Breast epithelium (tissue), 3 donors: ENCODE measurements at regions not wholly inside any gene's neighbourhood (a gene's known extent, or its start where the extent isn't known, plus 50 kb on each side); places are given as distances from the start of the nearest gene placed in this dataset.

Experiments
- POLR2AphosphoS5 ChIP-seq, 3 donors: sonication (generic); formaldehyde crosslinking; IDR thresholded peaks; one replicate each; pipeline ENCODE4 v1.6.1; 2017; ENCODE audit warnings: antibody characterized with exemption in 3 of 3
- TF ChIP-seq, protein P1 (sequence below), 3 donors: fragments of 450-650 bp; IDR thresholded peaks; one replicate each; pipeline ENCODE4 v1.5.1; 2016 to 2017; ENCODE audit warnings: antibody characterized with exemption in 3 of 3, mild to moderate bottlenecking in 3 of 3, moderate library complexity in 3 of 3

GRCh38 chr4:30586850-30587249 lies 133.3 kb upstream of the PCDH7 start:
- TF ChIP-seq, protein P1, sequence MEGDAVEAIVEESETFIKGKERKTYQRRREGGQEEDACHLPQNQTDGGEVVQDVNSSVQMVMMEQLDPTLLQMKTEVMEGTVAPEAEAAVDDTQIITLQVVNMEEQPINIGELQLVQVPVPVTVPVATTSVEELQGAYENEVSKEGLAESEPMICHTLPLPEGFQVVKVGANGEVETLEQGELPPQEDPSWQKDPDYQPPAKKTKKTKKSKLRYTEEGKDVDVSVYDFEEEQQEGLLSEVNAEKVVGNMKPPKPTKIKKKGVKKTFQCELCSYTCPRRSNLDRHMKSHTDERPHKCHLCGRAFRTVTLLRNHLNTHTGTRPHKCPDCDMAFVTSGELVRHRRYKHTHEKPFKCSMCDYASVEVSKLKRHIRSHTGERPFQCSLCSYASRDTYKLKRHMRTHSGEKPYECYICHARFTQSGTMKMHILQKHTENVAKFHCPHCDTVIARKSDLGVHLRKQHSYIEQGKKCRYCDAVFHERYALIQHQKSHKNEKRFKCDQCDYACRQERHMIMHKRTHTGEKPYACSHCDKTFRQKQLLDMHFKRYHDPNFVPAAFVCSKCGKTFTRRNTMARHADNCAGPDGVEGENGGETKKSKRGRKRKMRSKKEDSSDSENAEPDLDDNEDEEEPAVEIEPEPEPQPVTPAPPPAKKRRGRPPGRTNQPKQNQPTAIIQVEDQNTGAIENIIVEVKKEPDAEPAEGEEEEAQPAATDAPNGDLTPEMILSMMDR (IDR thresholded peaks at IDR 0.05) = no peak
- TF ChIP-seq POLR2AphosphoS5 (IDR thresholded peaks at IDR 0.05) = no peak
